HepG2 (cell line): ENCODE measurements at regions not wholly inside any gene's neighbourhood (a gene's known extent, or its start where the extent isn't known, plus 50 kb on each side); places are given as distances from the start of the nearest gene placed in this dataset.

ENCODE experiments used
- ATAC-seq: fragments of 200-7000 bp; cut with Tn5 transposase; 3 replicates; pipeline ENCODE4 v1.9.1; 2020; ENCODE audit warnings: mild to moderate bottlenecking, moderate library complexity
- BruUV-seq: library from RNA; stranded (reverse); fragments of 400-500 nt; replicated peaks from 2 replicates; lab custom pipeline; 2021; lab: Mats Ljungman, UMichigan
- CTCF ChIA-PET: fragments of 300-600 bp; formaldehyde crosslinking; extraction: SDS; loops from one replicate; lab custom pipeline; 2021; ENCODE audit warnings: low total read pairs, inconsistent platforms, low intra/inter-chr PET ratio; lab: Yijun Ruan, JAX
- POLR2A ChIA-PET: fragments of 350-600 bp; sonication (Branson Sonifier 250); formaldehyde crosslinking; loops from one replicate; lab custom pipeline; 2020; ENCODE audit warnings: antibody characterized with exemption, inconsistent platforms; lab: Yijun Ruan, JAX
- DNase-seq: peaks from one replicate; pipeline ENCODE4 v3.0.0-alpha.2; 2015; ENCODE audit warnings: low spot score
- FAIRE-seq: peaks from 3 replicates; lab custom pipeline; 2011; peaks lifted over from hg19 to GRCh38; lab: Jason Lieb, UNC
- H2AFZ ChIP-seq: one replicate; pipeline ENCODE4 v1.6.1; 2011; ENCODE audit warnings: low read length, inconsistent platforms
- H3K27ac ChIP-seq: fragments of 300-600 bp; 3 replicates; pipeline ENCODE4 v1.8.0; 2011; ENCODE audit warnings: mixed run types, mild to moderate bottlenecking, mixed read lengths, low read length, inconsistent platforms; ENCODE audit not compliant: insufficient read depth; ENCODE audit errors: extremely low read length
- H3K27me3 ChIP-seq, 2 experiments: fragments of 200-600 bp in 1 of 2; 2 replicates in 1 of 2; 3 replicates in 1 of 2; pipeline versions ENCODE4 v1.6.0 to v1.8.0; 2011; ENCODE audit warnings: low read length in 2 of 2, mild to moderate bottlenecking in 2 of 2, moderate library complexity in 2 of 2, inconsistent platforms in 1 of 2; ENCODE audit not compliant: insufficient read depth in 2 of 2, control insufficient read depth in 1 of 2
- H3K36me3 ChIP-seq, 2 experiments: fragments of 200-600 bp in 1 of 2; replicated peaks in 1 of 2; 2 replicates in 1 of 2; 3 replicates in 1 of 2; pipeline versions ENCODE4 v1.5.1 to v1.8.0; 2011; ENCODE audit warnings: low read length in 2 of 2, inconsistent platforms in 1 of 2; ENCODE audit not compliant: insufficient read depth in 2 of 2, control insufficient read depth in 1 of 2
- H3K4me1 ChIP-seq: 2 replicates; pipeline ENCODE4 v1.5.1; 2012; ENCODE audit warnings: low read length, inconsistent platforms; ENCODE audit not compliant: insufficient read depth
- H3K4me2 ChIP-seq: 2 replicates; pipeline ENCODE4 v1.6.0; 2011; ENCODE audit warnings: low read depth, low read length, inconsistent platforms
- H3K4me3 ChIP-seq, 3 experiments: fragments of 200-600 bp in 1 of 3; sonication (generic), shearing (Covaris generic) in 1 of 3; replicated peaks in 1 of 3; 2 replicates each; pipeline ENCODE4 v1.5.1; 2011 to 2016; ENCODE audit warnings: low read length in 3 of 3, inconsistent platforms in 2 of 3, low read depth in 2 of 3, mild to moderate bottlenecking in 2 of 3, control low read depth in 1 of 3, mixed read lengths in 1 of 3; ENCODE audit not compliant: insufficient read depth in 1 of 3
- H3K79me2 ChIP-seq: one replicate; pipeline ENCODE4 v1.6.1; 2011; ENCODE audit warnings: low read length, inconsistent platforms; ENCODE audit not compliant: insufficient read depth
- H3K9ac ChIP-seq: 2 replicates; pipeline ENCODE4 v1.6.0; 2011; ENCODE audit warnings: mild to moderate bottlenecking, low read depth, low read length, inconsistent platforms; ENCODE audit not compliant: insufficient read depth
- H3K9me3 ChIP-seq: 2 replicates; pipeline ENCODE4 v1.5.1; 2012; ENCODE audit warnings: mild to moderate bottlenecking, low read length
- H4K20me1 ChIP-seq: 2 replicates; pipeline ENCODE4 v1.6.0; 2011; ENCODE audit warnings: inconsistent platforms, mild to moderate bottlenecking, low read length, moderate library complexity; ENCODE audit not compliant: insufficient read depth
- CCAR2 ChIP-seq: fragments of 200-400 bp; formaldehyde crosslinking; optimal IDR thresholded peaks from 2 replicates; pipeline ENCODE3; 2018; ENCODE audit warnings: low read depth, mild to moderate bottlenecking, low read length, moderate library complexity
- DDIT3 ChIP-seq: sonication (generic); formaldehyde crosslinking; IDR thresholded peaks from 2 replicates; pipeline ENCODE4 v1.4.0; 2020; ENCODE audit warnings: mild to moderate bottlenecking, missing genetic modification reagents
- GZF1 ChIP-seq: sonication (generic); formaldehyde crosslinking; IDR thresholded peaks from 2 replicates; pipeline ENCODE4 v1.5.1; 2020; ENCODE audit warnings: mild to moderate bottlenecking, missing genetic modification reagents
- MED13 ChIP-seq: sonication (generic); formaldehyde crosslinking; IDR thresholded peaks from 2 replicates; pipeline ENCODE4 v1.5.0; 2020; ENCODE audit warnings: missing genetic modification reagents
- NR2F1 ChIP-seq, 2 experiments: fragments of 450-650 bp in 1 of 2; formaldehyde crosslinking in 1 of 2; IDR thresholded peaks; 2 replicates each; pipeline versions ENCODE4 v1.5.0 to v1.6.1; 2016 to 2020; ENCODE audit warnings: mild to moderate bottlenecking in 1 of 2, missing compliant biosample characterization in 1 of 2, missing genetic modification reagents in 1 of 2, moderate library complexity in 1 of 2
- PAF1 ChIP-seq: IDR thresholded peaks from 2 replicates; pipeline ENCODE4 v1.6.1; 2016; ENCODE audit warnings: missing genetic modification reagents, missing compliant biosample characterization
- PHF8 ChIP-seq: sonication (generic); formaldehyde crosslinking; IDR thresholded peaks from 2 replicates; pipeline ENCODE4 v1.5.0; 2020; ENCODE audit warnings: missing genetic modification reagents
- SMARCE1 ChIP-seq: fragments of 450-650 bp; IDR thresholded peaks from 2 replicates; pipeline ENCODE4 v1.6.1; 2017; ENCODE audit warnings: borderline replicate concordance
- SYNCRIP ChIP-seq: fragments of 200-400 bp; formaldehyde crosslinking; IDR thresholded peaks from 2 replicates; pipeline ENCODE4 v1.6.1; 2018; ENCODE audit warnings: mild to moderate bottlenecking, low read depth, low read length; ENCODE audit not compliant: insufficient read depth
- TRIM22 ChIP-seq: fragments of 450-650 bp; IDR thresholded peaks from 2 replicates; pipeline ENCODE4 v1.6.1; 2017
- ZFP37 ChIP-seq: sonication (generic); formaldehyde crosslinking; IDR thresholded peaks from 2 replicates; pipeline ENCODE4 v1.4.0; 2020; ENCODE audit warnings: missing genetic modification reagents, borderline replicate concordance
- ZMYM4 ChIP-seq: sonication (generic); formaldehyde crosslinking; IDR thresholded peaks from 2 replicates; pipeline ENCODE4 v1.8.1; 2023; ENCODE audit warnings: mild to moderate bottlenecking, missing genetic modification reagents
- ZNF235 ChIP-seq: sonication (generic); formaldehyde crosslinking; IDR thresholded peaks from 2 replicates; pipeline ENCODE4 v1.8.1; 2023; ENCODE audit warnings: mild to moderate bottlenecking, missing genetic modification reagents, borderline replicate concordance
- ZNF263 ChIP-seq: sonication (generic); formaldehyde crosslinking; IDR thresholded peaks from 2 replicates; pipeline ENCODE4 v1.4.0; 2020; ENCODE audit warnings: missing genetic modification reagents
- ZNF33A ChIP-seq: sonication (generic); formaldehyde crosslinking; IDR thresholded peaks from 2 replicates; pipeline ENCODE4 v1.5.1; 2020; ENCODE audit warnings: missing genetic modification reagents, mild to moderate bottlenecking, moderate library complexity, borderline replicate concordance
- ZNF354B ChIP-seq: sonication (generic); formaldehyde crosslinking; IDR thresholded peaks from 2 replicates; pipeline ENCODE4 v1.8.0; 2022; ENCODE audit warnings: mild to moderate bottlenecking, missing genetic modification reagents
- ZNF670 ChIP-seq: sonication (generic); formaldehyde crosslinking; IDR thresholded peaks from 2 replicates; pipeline ENCODE4 v1.8.0; 2022; ENCODE audit warnings: mild to moderate bottlenecking, missing genetic modification reagents, borderline replicate concordance
- ZNF746 ChIP-seq: sonication (generic); formaldehyde crosslinking; IDR thresholded peaks from 2 replicates; pipeline ENCODE4 v1.8.0; 2022; ENCODE audit warnings: mild to moderate bottlenecking, missing genetic modification reagents
- ZNF766 ChIP-seq: sonication (generic); formaldehyde crosslinking; IDR thresholded peaks from 2 replicates; pipeline ENCODE4 v1.5.0; 2020; ENCODE audit warnings: missing genetic modification reagents, borderline replicate concordance
- WGBS: methylation state at CpG from one replicate; pipeline ENCODE4 v1.1.6; 2017; ENCODE audit warnings: low lambda C conversion rate; 5-methylcytosine and 5-hydroxymethylcytosine counted together
- in situ Hi-C: cut with HindIII; loops from 2 replicates; pipeline ENCODE4 v1.10.0; 2017; ENCODE audit warnings: low pct_unique_long_range_greater_than_20kb; ENCODE audit not compliant: extremely low pct_ligation_motif_present
- intact Hi-C: fragments of 100-400 bp; cut with micrococcal nuclease; formaldehyde crosslinking; loops from one replicate; pipeline ENCODE4 v1.10.0; 2022; ENCODE audit not compliant: unreplicated experiment
- TF ChIP-seq, protein P1 (sequence below): fragments of 450-650 bp; IDR thresholded peaks from 2 replicates; pipeline ENCODE4 v1.6.1; 2016

GRCh38 chr2:16204886-16205620, 264.7 kb downstream of the MYCN start:
- 77% methylated on average over 10 of the region's 12 CpGs for WGBS
- no peak overlapping the region for H3K27ac ChIP-seq
- no peaks in the 10 kb centered on the region for H3K9me3 ChIP-seq
- no peak for TF ChIP-seq TRIM22
- TF ChIP-seq ZNF746 = no peak
- TF ChIP-seq NR2F1 (CRISPR knock-in tag; IDR thresholded peaks at IDR 0.05) = no peak
- no peak for TF ChIP-seq ZNF354B
- no peak for TF ChIP-seq ZNF670 (CRISPR knock-in tag)
- no peak for TF ChIP-seq CCAR2
- no peak for TF ChIP-seq ZNF263 (CRISPR knock-in tag)
- TF ChIP-seq SYNCRIP = no peak
- no peak for TF ChIP-seq ZNF33A (CRISPR knock-in tag)
- TF ChIP-seq PHF8 (CRISPR knock-in tag) = no peak
- TF ChIP-seq ZFP37 (CRISPR knock-in tag) = no peak
- TF ChIP-seq ZNF766 (CRISPR knock-in tag) = no peak
- no peak for TF ChIP-seq GZF1
- no peak for TF ChIP-seq PAF1 (CRISPR knock-in tag)
- no peak for TF ChIP-seq ZMYM4 (CRISPR knock-in tag)
- TF ChIP-seq ZNF235 (CRISPR knock-in tag) = no peak
- no peak for TF ChIP-seq SMARCE1
- TF ChIP-seq, protein P1, sequence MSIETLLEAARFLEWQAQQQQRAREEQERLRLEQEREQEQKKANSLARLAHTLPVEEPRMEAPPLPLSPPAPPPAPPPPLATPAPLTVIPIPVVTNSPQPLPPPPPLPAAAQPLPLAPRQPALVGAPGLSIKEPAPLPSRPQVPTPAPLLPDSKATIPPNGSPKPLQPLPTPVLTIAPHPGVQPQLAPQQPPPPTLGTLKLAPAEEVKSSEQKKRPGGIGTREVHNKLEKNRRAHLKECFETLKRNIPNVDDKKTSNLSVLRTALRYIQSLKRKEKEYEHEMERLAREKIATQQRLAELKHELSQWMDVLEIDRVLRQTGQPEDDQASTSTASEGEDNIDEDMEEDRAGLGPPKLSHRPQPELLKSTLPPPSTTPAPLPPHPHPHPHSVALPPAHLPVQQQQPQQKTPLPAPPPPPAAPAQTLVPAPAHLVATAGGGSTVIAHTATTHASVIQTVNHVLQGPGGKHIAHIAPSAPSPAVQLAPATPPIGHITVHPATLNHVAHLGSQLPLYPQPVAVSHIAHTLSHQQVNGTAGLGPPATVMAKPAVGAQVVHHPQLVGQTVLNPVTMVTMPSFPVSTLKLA = no peak
- no peak for TF ChIP-seq MED13
- TF ChIP-seq DDIT3 (CRISPR knock-in tag) = no peak
- no peak overlapping the region for H3K9ac ChIP-seq
- ChIA-PET CTCF (no interaction called here), POLR2A (no interaction called here)
- 0 out of 5 replicates have a peak, but pooled peaks cover 0 to 4% of the 10 kb centered on the region in 2 experiments for H3K27me3 ChIP-seq
- no peak overlapping the region for H2AFZ ChIP-seq
- no peaks in the 10 kb centered on the region for H3K79me2 ChIP-seq
- no TSS peak for BruUV-seq
- no peak for FAIRE-seq
- H3K4me1 ChIP-seq = peaks cover 7% of the 10 kb centered on the region; the same call in 1 of the 2 replicates
- no peak for ATAC-seq
- intact Hi-C loops (no loop called here), in situ Hi-C loops (no loop called here)
- H3K36me3 ChIP-seq = no peaks in the 10 kb centered on the region
- DNase-seq = no peak
- H3K4me3 ChIP-seq = no peak overlapping the region
- no peak overlapping the region for H3K4me2 ChIP-seq
- H4K20me1 ChIP-seq = no peaks in the 10 kb centered on the region
